ENCODE measurements at regions not wholly inside any gene's neighbourhood (a gene's known extent, or its start where the extent isn't known, plus 50 kb on each side); places are given as distances from the start of the nearest gene placed in this dataset.

DNA sequence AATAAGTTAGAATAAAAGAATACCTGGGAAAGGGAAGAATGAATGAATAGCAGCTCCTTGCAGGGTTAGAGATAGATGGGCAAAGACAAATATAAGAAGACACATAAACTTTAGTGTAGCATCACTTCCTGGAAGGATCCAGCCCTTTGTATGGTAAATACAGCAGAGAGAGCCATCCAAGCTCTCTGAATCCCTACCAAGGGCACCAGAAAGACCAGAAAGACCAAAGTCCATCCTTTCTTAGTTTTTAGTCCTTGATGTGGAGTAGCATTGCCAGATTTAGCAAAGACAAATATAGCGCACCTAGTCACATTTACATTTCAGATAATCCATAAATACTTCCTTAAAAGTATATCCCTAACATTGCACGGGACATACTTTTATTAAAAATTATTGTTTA, 56.1 kb upstream of the C9orf72 start:
- TF ChIP-seq YY1 (IDR thresholded peaks at IDR 0.05; ENCODE audit: insufficient read depth, insufficient read length) (no peak), SUZ12 (IDR thresholded peaks at IDR 0.05; ENCODE audit: extremely low read depth, insufficient read depth, insufficient read length) (no peak)

Measured in NT2/D1 (cell line).